GM12878 (cell line): ENCODE measurements at regions not wholly inside any gene's neighbourhood (a gene's known extent, or its start where the extent isn't known, plus 50 kb on each side); places are given as distances from the start of the nearest gene placed in this dataset.

Experiments used
- ATAC-seq: fragments of 200-7000 bp; cut with Tn5 transposase; 3 replicates; pipeline ENCODE4 v1.9.1; 2020; ENCODE audit warnings: mild to moderate bottlenecking, moderate library complexity
- BruUV-seq: library from RNA; stranded (reverse); fragments of 400-500 nt; replicated peaks from 2 replicates; lab custom pipeline; 2021; lab: Mats Ljungman, UMichigan
- CTCF ChIA-PET: fragments of 300-600 bp; sonication (Branson Sonifier 250); formaldehyde crosslinking; extraction: SDS; loops from one replicate; lab custom pipeline; 2021; ENCODE audit warnings: inconsistent platforms; lab: Yijun Ruan, JAX
- POLR2A ChIA-PET: fragments of 350-600 bp; formaldehyde crosslinking; extraction: SDS; loops from one replicate; lab custom pipeline; 2021; ENCODE audit warnings: inconsistent platforms; lab: Charles Lee
- RAD21 ChIA-PET: fragments of 300-600 bp; sonication (Branson Sonifier 250); formaldehyde crosslinking; loops from one replicate; lab custom pipeline; 2023; ENCODE audit warnings: antibody characterized with exemption; ENCODE audit not compliant: unreplicated experiment; lab: Charles Lee
- SMC1A ChIA-PET: fragments of 300-600 bp; sonication (Branson Sonifier 250); formaldehyde crosslinking; loops from one replicate; lab custom pipeline; 2023; ENCODE audit not compliant: unreplicated experiment, uncharacterized antibody; lab: Charles Lee
- DNase-seq: peaks from one replicate; pipeline ENCODE4 v3.0.0-alpha.2; 2011; ENCODE audit warnings: low read depth, low spot score
- FAIRE-seq: peaks from 3 replicates; lab custom pipeline; 2011; peaks lifted over from hg19 to GRCh38; lab: Jason Lieb, UNC
- H2AFZ ChIP-seq: 2 replicates; pipeline ENCODE4 v1.6.0; 2011; ENCODE audit warnings: low read depth, low read length, control low read depth; ENCODE audit not compliant: control insufficient read depth
- H3K27ac ChIP-seq: 2 replicates; pipeline ENCODE4 v1.5.1; 2011; ENCODE audit warnings: control low read depth; ENCODE audit not compliant: control insufficient read depth, insufficient read depth
- H3K27me3 ChIP-seq, 2 experiments: replicated peaks in 1 of 2; 2 replicates each; pipeline versions ENCODE4 v1.6.0 to v1.6.1; 2011; ENCODE audit warnings: low read length in 1 of 2; ENCODE audit not compliant: control insufficient read depth in 2 of 2, insufficient read depth in 2 of 2
- H3K36me3 ChIP-seq, 2 experiments: 2 replicates each; pipeline ENCODE4 v1.5.1; 2011; ENCODE audit warnings: low read length in 1 of 2; ENCODE audit not compliant: control insufficient read depth in 2 of 2, insufficient read depth in 2 of 2
- H3K4me1 ChIP-seq: 2 replicates; pipeline ENCODE4 v1.6.1; 2011; ENCODE audit warnings: mild to moderate bottlenecking, low read length, moderate library complexity, mixed read lengths; ENCODE audit not compliant: control insufficient read depth, insufficient read depth
- H3K4me2 ChIP-seq: 2 replicates; pipeline ENCODE4 v1.6.0; 2011; ENCODE audit warnings: control low read depth; ENCODE audit not compliant: control insufficient read depth, insufficient read depth
- H3K4me3 ChIP-seq: fragments of 200-600 bp; sonication (generic); 2 replicates; pipeline ENCODE4 v1.5.1; 2016
- H3K79me2 ChIP-seq: 2 replicates; pipeline ENCODE4 v1.6.0; 2011; ENCODE audit warnings: low read length; ENCODE audit not compliant: control insufficient read depth, insufficient read depth
- H3K9ac ChIP-seq: 2 replicates; pipeline ENCODE4 v1.8.0; 2011; ENCODE audit warnings: low read length, control low read depth, mixed read lengths; ENCODE audit not compliant: control insufficient read depth, insufficient read depth
- H3K9me3 ChIP-seq: replicated peaks from 3 replicates; pipeline ENCODE4 v1.5.1; 2011; ENCODE audit warnings: mild to moderate bottlenecking, low read length; ENCODE audit not compliant: control insufficient read depth, insufficient read depth
- H4K20me1 ChIP-seq: 2 replicates; pipeline ENCODE4 v1.6.0; 2011; ENCODE audit not compliant: control insufficient read depth, insufficient read depth
- ASH2L ChIP-seq: fragments of 300-600, 200-600 bp; sonication (generic); IDR thresholded peaks from 2 replicates; pipeline ENCODE4 v1.6.1; 2017; ENCODE audit warnings: low read depth, mild to moderate bottlenecking, borderline replicate concordance
- BCL3 ChIP-seq: IDR thresholded peaks from 2 replicates; pipeline ENCODE4 v1.6.1; 2011; ENCODE audit warnings: borderline replicate concordance, low read depth, mild to moderate bottlenecking, moderate library complexity, low read length; ENCODE audit not compliant: insufficient read depth, poor library complexity, severe bottlenecking
- BHLHE40 ChIP-seq, 2 experiments: fragments of 450-650 bp in 1 of 2; IDR thresholded peaks; 2 replicates each; pipeline ENCODE4 v1.6.1; 2011 to 2017; ENCODE audit warnings: low read depth in 2 of 2, borderline replicate concordance in 1 of 2, improper control_type of control experiment in 1 of 2, low read length in 1 of 2, mild to moderate bottlenecking in 1 of 2
- BMI1 ChIP-seq: fragments of 450-650 bp; IDR thresholded peaks from 2 replicates; pipeline ENCODE4 v1.6.1; 2016; ENCODE audit warnings: mild to moderate bottlenecking, moderate library complexity, borderline replicate concordance
- CBFB ChIP-seq: IDR thresholded peaks from 2 replicates; pipeline ENCODE4 v1.6.1; 2016; ENCODE audit warnings: antibody characterized with exemption, low read depth
- CHD2 ChIP-seq: IDR thresholded peaks from 2 replicates; pipeline ENCODE4 v1.6.1; 2011; ENCODE audit warnings: low read depth, low read length, improper control_type of control experiment, borderline replicate concordance
- CREM ChIP-seq: IDR thresholded peaks from 2 replicates; pipeline ENCODE4 v1.6.1; 2014; ENCODE audit warnings: antibody characterized with exemption, low read depth
- E4F1 ChIP-seq: fragments of 450-650 bp; IDR thresholded peaks from 2 replicates; pipeline ENCODE4 v1.6.1; 2018; ENCODE audit warnings: borderline replicate concordance, mild to moderate bottlenecking; ENCODE audit not compliant: partially characterized antibody
- HCFC1 ChIP-seq: fragments of 150-350 bp; IDR thresholded peaks from 2 replicates; pipeline ENCODE4 v1.6.1; 2014; ENCODE audit warnings: low read length
- HDAC2 ChIP-seq: fragments of 200-600 bp; sonication (generic); IDR thresholded peaks from 2 replicates; pipeline ENCODE4 v1.6.1; 2017
- HDGF ChIP-seq: fragments of 450-650 bp; IDR thresholded peaks from 2 replicates; pipeline ENCODE4 v1.6.1; 2016; ENCODE audit warnings: antibody characterized with exemption
- KAT2A ChIP-seq: conservative IDR thresholded peaks from 2 replicates; pipeline ENCODE4 v1.6.1; 2011; ENCODE audit warnings: low read depth, low read length; ENCODE audit not compliant: control insufficient read depth
- MAX ChIP-seq: IDR thresholded peaks from 2 replicates; pipeline ENCODE4 v1.6.1; 2012; ENCODE audit warnings: low read depth, low read length, improper control_type of control experiment
- NFYA ChIP-seq: IDR thresholded peaks from 2 replicates; pipeline ENCODE4 v1.6.1; 2011; ENCODE audit warnings: low read depth, mild to moderate bottlenecking, low read length, improper control_type of control experiment, borderline replicate concordance
- PRDM15 ChIP-seq: fragments of 450-650 bp; formaldehyde crosslinking; IDR thresholded peaks from 2 replicates; pipeline ENCODE4 v1.4.0; 2020; ENCODE audit warnings: mild to moderate bottlenecking, moderate library complexity
- RB1 ChIP-seq: fragments of 450-650 bp; formaldehyde crosslinking; IDR thresholded peaks from 2 replicates; pipeline ENCODE4 v1.6.1; 2017; ENCODE audit warnings: mild to moderate bottlenecking, borderline replicate concordance
- RFX5 ChIP-seq: IDR thresholded peaks from 2 replicates; pipeline ENCODE4 v1.6.1; 2011; ENCODE audit warnings: low read depth, low read length, improper control_type of control experiment
- ZNF217 ChIP-seq: fragments of 450-650 bp; IDR thresholded peaks from 2 replicates; pipeline ENCODE4 v1.6.1; 2017; ENCODE audit warnings: antibody characterized with exemption, mild to moderate bottlenecking
- WGBS: methylation state at CpG from one replicate; pipeline ENCODE4 v1.1.6; 2016; ENCODE audit warnings: low lambda C conversion rate; ENCODE audit not compliant: insufficient replicate concordance, insufficient coverage; ENCODE audit errors: missing lambda C conversion rate; 5-methylcytosine and 5-hydroxymethylcytosine counted together
- in situ Hi-C: fragments of 300-500 bp; cut with MboI; formaldehyde crosslinking; loops from 9 replicates; pipeline ENCODE4 v1.14.3; 2018; ENCODE audit warnings: mixed read lengths
- intact Hi-C: fragments of 100-400 bp; cut with micrococcal nuclease; formaldehyde crosslinking; loops from one replicate; pipeline ENCODE4 v1.14.2; 2022; ENCODE audit not compliant: unreplicated experiment

GRCh38 chr15:87263296-87263695 is 993.2 kb downstream of the NTRK3 start (continued):
- no peak for TF ChIP-seq BHLHE40 (IDR thresholded peaks at IDR 0.05; ENCODE audit: borderline replicate concordance in 1 of 2, low read depth in 2 of 2, low read length in 1 of 2)
- no peak for TF ChIP-seq MAX
- no peak for TF ChIP-seq HDAC2
- TF ChIP-seq RFX5, result no peak
- TF ChIP-seq HDGF, result no peak
- no peak for TF ChIP-seq NFYA
- TF ChIP-seq CREM, result no peak

GRCh38 chr15:87245592-87245991 is 1010.9 kb downstream of the NTRK3 start:
- Histone ChIP-seq H3K4me2 (no peak overlapping the region), H3K27me3 (no peaks in the 10 kb centered on the region), H3K79me2 (no peaks in the 10 kb centered on the region), H3K9ac (no peak overlapping the region), H2AFZ (no peak overlapping the region), H3K36me3 (no peaks in the 10 kb centered on the region), H3K4me1 (no peaks in the 10 kb centered on the region), H4K20me1 (no peaks in the 10 kb centered on the region), H3K27ac (no peak overlapping the region), H3K4me3 (no peak overlapping the region), H3K9me3 (no peaks in the 10 kb centered on the region)
- ChIA-PET RAD21 (no interaction called here), SMC1A (no interaction called here), POLR2A (no interaction called here), CTCF (no interaction called here)
- intact Hi-C loops (no loop called here), in situ Hi-C loops (no loop called here)
- DNase-seq (no peak), ATAC-seq (no peak), FAIRE-seq (no peak)
- no TSS peak for BruUV-seq
- WGBS, result 55% methylated on average over 5 of the region's 5 CpGs
- TF ChIP-seq CBFB (no peak), PRDM15 (CRISPR knock-in tag) (no peak), E4F1 (no peak), HCFC1 (no peak), BCL3 (no peak), KAT2A (no peak), CHD2 (no peak), BMI1 (no peak), RB1 (no peak), ASH2L (no peak), ZNF217 (no peak)
